GM18498 (cell line): ENCODE measurements at regions not wholly inside any gene's neighbourhood (a gene's known extent, or its start where the extent isn't known, plus 50 kb on each side); places are given as distances from the start of the nearest gene placed in this dataset.
"Not testable (repeated sequence)": the region's sequence is repeated elsewhere in the genome, so short reads cannot be mapped to it uniquely, and the experiment has no call there.

Experiments used
- ATAC-seq: cut with Tn5 transposase; IDR thresholded peaks from one replicate; pipeline ENCODE4 v1.9.1; 2021; ENCODE audit warnings: mild to moderate bottlenecking, moderate library complexity; ENCODE audit not compliant: unreplicated experiment

- no peak for ATAC-seq
Observed at GRCh38 chr6:19562468-19562867, 274.7 kb upstream of the ID4 start.

- ATAC-seq: no peak
Observed at GRCh38 chr6:19569563-19569962, 267.6 kb upstream of the ID4 start.

GRCh38 chr6:19571176-19571575 lies 266.0 kb upstream of the ID4 start:
- ATAC-seq: no peak

- no peak for ATAC-seq
Observed at GRCh38 chr6:19578481-19578880, 258.7 kb upstream of the ID4 start.

GRCh38 chr6:19584207-19584606 lies 253.0 kb upstream of the ID4 start:
- ATAC-seq: not testable (repeated sequence)

- no peak for ATAC-seq
Observed at GRCh38 chr6:19587238-19587942, 249.8 kb upstream of the ID4 start.

- ATAC-seq: no peak
Observed at GRCh38 chr6:19590501-19591131, 246.6 kb upstream of the ID4 start.

- no peak for ATAC-seq
Observed at GRCh38 chr6:19597809-19598320, 239.3 kb upstream of the ID4 start.

- no peak for ATAC-seq
Observed at GRCh38 chr6:19599796-19600464, 237.2 kb upstream of the ID4 start.

- no peak for ATAC-seq
Observed at GRCh38 chr6:19602434-19603013, 234.6 kb upstream of the ID4 start.

GRCh38 chr6:19603721-19604120 lies 233.4 kb upstream of the ID4 start:
- no peak for ATAC-seq

GRCh38 chr6:19605624-19606023 lies 231.5 kb upstream of the ID4 start:
- no peak for ATAC-seq

GRCh38 chr6:19608546-19608945 lies 228.6 kb upstream of the ID4 start:
- no peak for ATAC-seq

- ATAC-seq: no peak
Observed at GRCh38 chr6:19609972-19610641, 227.1 kb upstream of the ID4 start.

- not testable (repeated sequence) for ATAC-seq
Observed at GRCh38 chr6:19612672-19613466, 224.3 kb upstream of the ID4 start.

- no peak for ATAC-seq
Observed at GRCh38 chr6:19613678-19614077, 223.5 kb upstream of the ID4 start.

- no peak for ATAC-seq
Observed at GRCh38 chr6:19616022-19616421, 221.1 kb upstream of the ID4 start.

GRCh38 chr6:19632230-19632629 lies 204.9 kb upstream of the ID4 start:
- ATAC-seq: no peak

GRCh38 chr6:19632786-19633185 lies 204.4 kb upstream of the ID4 start:
- no peak for ATAC-seq

- no peak for ATAC-seq
Observed at GRCh38 chr6:19635728-19636127, 201.4 kb upstream of the ID4 start.
